GM12878 (cell line): ENCODE measurements at regions not wholly inside any gene's neighbourhood (a gene's known extent, or its start where the extent isn't known, plus 50 kb on each side); places are given as distances from the start of the nearest gene placed in this dataset.

ENCODE experiments used
- CBX5 ChIP-seq: sonication (generic); IDR thresholded peaks from 2 replicates; pipeline ENCODE4 v1.6.1; 2016; ENCODE audit warnings: low read depth, moderate library complexity, mild to moderate bottlenecking, inconsistent platforms
- EP300 ChIP-seq, 2 experiments: fragments of 150-350 bp in 1 of 2; IDR thresholded peaks; 2 replicates each; pipeline ENCODE4 v1.6.1; 2011 to 2012; ENCODE audit warnings: low read depth in 2 of 2, low read length in 2 of 2, borderline replicate concordance in 1 of 2, improper control_type of control experiment in 1 of 2, inconsistent platforms in 1 of 2; ENCODE audit not compliant: control insufficient read depth in 1 of 2
- FOXK2 ChIP-seq: fragments of 450-650 bp; IDR thresholded peaks from 2 replicates; pipeline ENCODE4 v1.6.1; 2017; ENCODE audit warnings: mild to moderate bottlenecking, moderate library complexity
- HCFC1 ChIP-seq: fragments of 150-350 bp; IDR thresholded peaks from 2 replicates; pipeline ENCODE4 v1.6.1; 2014; ENCODE audit warnings: low read length
- POLR2A ChIP-seq: IDR thresholded peaks from 2 replicates; pipeline ENCODE4 v1.6.1; 2011; ENCODE audit warnings: low read depth, mild to moderate bottlenecking, low read length
- POLR2AphosphoS5 ChIP-seq: IDR thresholded peaks from 2 replicates; pipeline ENCODE4 v1.6.1; 2011; ENCODE audit warnings: mild to moderate bottlenecking, low read length, inconsistent platforms
- RAD51 ChIP-seq: fragments of 450-650 bp; IDR thresholded peaks from 2 replicates; pipeline ENCODE4 v1.6.1; 2016; ENCODE audit warnings: moderate library complexity, mild to moderate bottlenecking, inconsistent platforms
- STAT3 ChIP-seq: IDR thresholded peaks from 2 replicates; pipeline ENCODE4 v1.6.1; 2011; ENCODE audit warnings: low read depth, low read length, improper control_type of control experiment
- USF2 ChIP-seq: IDR thresholded peaks from 2 replicates; pipeline ENCODE4 v1.6.1; 2011; ENCODE audit warnings: low read depth, low read length, improper control_type of control experiment, borderline replicate concordance
- ZBTB33 ChIP-seq: fragments of 450-650 bp; IDR thresholded peaks from 2 replicates; pipeline ENCODE4 v1.6.1; 2017; ENCODE audit warnings: mild to moderate bottlenecking

- TF ChIP-seq CBX5: no peak
- no peak for TF ChIP-seq FOXK2
- no peak for TF ChIP-seq RAD51
- TF ChIP-seq STAT3: no peak
- no peak for TF ChIP-seq HCFC1
- TF ChIP-seq USF2: no peak
- no peak for TF ChIP-seq EP300 (IDR thresholded peaks at IDR 0.05; ENCODE audit: borderline replicate concordance in 1 of 2, control insufficient read depth in 1 of 2, low read depth in 2 of 2, low read length in 2 of 2)
- no peak for TF ChIP-seq ZBTB33
- no peak for TF ChIP-seq POLR2AphosphoS5
- TF ChIP-seq POLR2A: no peak
These were observed 89.3 kb downstream of the FSCB start for GRCh38 chr14:44417809-44418208.
